HG03571 (cell line): ENCODE measurements at regions not wholly inside any gene's neighbourhood (a gene's known extent, or its start where the extent isn't known, plus 50 kb on each side); places are given as distances from the start of the nearest gene placed in this dataset.

Source experiments
- ATAC-seq: cut with Tn5 transposase; IDR thresholded peaks from one replicate; pipeline ENCODE4 v1.9.1; 2021; ENCODE audit not compliant: unreplicated experiment

DNA sequence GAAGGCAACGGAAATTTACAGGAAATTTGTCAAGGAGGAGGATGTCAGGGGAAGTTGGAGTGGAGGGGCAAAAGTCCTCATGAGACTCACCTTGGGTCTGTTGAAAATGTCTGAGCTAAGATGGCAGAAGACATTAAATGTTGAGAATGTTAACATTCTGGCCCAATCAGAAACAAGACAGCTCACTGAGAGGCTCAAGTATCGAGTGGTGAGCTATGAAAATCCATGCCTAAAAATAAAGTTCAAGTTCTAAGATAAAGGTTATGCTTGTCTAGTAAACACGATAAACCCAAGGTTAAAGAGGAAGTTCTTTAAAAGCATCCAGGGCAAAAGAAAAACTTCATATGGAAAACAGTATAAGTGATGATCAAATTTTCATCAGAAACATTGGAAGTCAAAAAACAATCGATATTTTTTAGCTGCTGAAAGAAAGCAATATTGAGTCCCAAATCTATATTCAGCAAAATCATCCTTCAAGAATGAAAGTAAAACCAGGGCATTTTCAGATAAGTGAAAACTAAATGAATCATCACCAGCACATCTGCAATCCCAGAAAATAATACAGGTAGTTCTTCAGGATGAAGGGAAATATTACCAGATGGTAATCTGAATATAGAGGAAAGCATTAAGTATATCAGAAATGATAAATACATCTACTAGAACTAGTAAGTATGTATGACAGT lies 462.4 kb downstream of the TLL1 start:
- no peak for ATAC-seq

DNA sequence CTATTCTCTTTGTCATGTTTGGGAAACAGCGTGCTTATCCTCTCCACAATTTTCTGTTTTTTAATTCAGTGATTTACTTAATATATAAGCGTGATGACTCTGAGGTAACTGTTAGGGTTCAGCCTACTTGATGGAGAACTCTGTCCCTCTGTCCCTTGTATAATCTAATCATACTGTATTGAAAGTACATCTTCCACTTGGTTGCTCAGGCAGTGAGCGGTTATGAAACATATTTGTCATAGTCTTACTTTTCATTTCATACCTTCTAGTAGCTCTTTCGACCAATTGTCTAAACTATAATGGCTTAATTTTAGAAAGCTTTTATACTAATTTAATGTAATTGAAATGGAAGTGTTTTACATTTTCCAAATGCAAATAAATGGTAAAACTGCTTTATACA lies 469.0 kb downstream of the TLL1 start:
- no peak for ATAC-seq

DNA sequence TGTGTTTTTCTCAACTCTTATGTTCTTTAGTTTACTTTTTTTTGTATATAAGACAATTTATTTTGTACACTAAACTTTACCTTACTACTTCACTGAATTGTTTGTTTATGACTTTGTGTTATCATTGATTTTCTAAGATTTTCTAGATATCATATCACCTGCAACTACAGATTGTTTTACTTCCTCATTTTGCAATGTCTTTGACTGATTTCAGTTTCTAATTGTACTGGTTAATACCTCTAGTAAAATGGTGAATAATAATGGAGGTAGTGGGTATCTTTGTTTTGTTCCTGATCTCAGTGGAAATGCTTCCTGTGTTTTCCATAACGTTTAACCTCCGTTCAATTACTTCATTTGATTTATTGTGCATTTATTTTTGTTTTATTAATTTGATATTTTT lies 490.2 kb downstream of the TLL1 start:
- ATAC-seq, result no peak

DNA sequence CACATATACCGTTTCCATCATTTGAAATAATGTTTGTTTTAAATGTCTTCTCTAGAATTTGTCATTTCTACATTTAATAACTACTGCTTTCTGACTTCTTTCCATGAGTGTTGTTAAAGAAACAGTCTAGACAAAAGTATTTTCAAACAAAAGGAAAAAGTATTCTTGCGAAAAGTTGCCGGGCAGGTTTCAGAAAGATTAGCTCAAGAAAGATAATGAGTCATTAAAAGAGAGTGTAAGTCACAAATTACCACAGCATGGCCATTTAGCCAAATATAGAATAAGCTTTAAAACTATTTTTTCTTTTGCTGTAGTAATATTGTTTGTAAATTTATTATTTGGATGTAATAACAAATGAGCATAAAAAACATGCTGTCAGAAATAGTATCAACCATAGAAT lies 493.0 kb downstream of the TLL1 start:
- no peak for ATAC-seq

DNA sequence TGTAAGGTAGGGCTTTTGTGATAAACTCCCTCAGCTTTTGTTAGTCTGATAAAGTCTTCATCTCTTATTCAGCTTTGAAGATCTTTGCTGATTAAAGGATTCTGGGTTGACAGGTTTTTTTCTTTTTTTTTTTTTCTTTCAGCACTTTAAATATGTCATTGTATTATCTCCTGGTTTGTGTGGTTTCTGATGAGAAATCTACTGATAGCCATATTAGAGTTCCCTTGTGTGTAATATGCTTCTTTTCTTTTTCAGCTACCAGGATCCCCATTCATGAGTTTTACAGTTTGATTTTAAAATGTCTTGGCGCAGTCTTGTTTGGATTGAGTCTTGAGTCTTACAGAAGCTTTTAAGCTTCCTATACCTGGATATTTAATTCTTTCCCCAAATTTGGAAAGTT lies 504.5 kb downstream of the TLL1 start:
- ATAC-seq, result no peak

DNA sequence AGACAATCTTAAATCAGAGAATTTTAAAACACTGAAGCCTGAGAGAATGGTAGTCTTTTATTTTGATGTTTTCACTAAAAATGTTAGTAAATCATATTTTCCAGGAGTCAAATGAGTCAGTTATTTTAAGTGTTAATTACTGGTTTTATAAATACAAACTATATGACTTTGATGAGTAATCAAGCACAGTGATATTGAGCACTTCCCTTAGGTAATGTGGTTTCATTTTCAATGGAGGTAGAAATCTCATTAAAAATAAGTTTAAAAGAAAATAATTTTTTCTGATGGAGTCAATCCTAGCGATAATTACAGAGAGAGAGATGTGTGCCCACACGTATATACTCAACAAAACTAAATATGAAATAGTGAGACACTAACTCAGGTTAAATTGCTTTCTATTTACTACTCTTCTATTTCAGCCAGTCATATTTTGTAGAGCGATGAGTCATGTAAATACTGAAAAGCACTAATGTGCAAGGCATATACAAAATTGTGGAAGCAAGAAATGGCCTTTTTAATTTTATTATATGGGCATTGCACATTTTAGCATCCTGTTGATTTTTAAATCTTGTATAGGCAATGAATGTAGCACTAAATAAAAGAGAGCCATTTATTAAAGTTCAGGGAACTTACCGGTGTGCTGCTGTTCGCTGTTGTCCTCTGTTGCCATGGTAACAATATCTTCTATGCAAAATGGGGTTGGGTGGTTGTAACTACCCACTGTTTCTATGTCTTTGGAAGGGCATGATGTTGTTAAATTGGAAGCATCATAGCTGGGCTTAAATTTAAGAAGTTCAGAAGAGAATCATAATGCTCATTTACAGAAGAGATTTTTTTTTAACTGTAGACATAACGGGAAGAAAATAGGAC lies 513.7 kb downstream of the TLL1 start:
- ATAC-seq, result no peak

DNA sequence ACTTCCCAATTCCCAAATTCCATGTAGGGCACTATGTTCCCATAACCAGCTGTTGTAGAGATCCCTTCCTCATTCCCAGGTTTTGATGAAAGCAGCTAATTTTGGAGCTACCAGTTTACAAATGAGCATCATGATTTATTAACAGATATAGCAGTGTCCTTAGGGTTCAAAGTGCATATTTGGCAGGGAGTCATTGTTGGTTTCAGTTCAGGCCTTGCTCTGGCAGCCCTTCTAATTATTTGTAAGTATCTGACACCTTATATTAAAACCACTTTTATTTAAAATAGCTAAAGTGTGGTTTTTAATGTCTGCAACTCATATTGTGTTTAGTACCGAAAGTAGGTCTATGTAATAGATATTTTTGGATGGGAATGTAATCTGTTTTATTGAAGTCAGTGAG lies 518.5 kb downstream of the TLL1 start:
- ATAC-seq, result no peak

DNA sequence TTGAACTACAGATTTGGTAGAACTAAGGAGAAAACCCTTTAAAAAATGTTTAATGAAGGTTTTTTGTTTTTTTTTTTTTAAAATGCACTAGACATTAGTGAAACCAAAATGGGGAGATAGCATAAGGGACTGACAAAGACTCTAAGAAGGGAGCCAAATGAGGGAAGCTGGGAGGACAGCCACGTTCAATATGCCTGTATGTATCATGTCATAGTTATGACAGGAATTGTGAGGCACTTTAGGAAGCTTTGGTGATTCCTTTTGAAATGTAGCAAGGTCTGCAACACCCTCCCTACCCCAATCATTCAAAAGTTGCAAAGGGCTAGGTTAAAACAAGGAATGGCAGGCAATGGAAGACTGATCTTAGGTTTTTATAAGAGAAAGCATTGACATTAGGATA lies 526.0 kb downstream of the TLL1 start:
- no peak for ATAC-seq

DNA sequence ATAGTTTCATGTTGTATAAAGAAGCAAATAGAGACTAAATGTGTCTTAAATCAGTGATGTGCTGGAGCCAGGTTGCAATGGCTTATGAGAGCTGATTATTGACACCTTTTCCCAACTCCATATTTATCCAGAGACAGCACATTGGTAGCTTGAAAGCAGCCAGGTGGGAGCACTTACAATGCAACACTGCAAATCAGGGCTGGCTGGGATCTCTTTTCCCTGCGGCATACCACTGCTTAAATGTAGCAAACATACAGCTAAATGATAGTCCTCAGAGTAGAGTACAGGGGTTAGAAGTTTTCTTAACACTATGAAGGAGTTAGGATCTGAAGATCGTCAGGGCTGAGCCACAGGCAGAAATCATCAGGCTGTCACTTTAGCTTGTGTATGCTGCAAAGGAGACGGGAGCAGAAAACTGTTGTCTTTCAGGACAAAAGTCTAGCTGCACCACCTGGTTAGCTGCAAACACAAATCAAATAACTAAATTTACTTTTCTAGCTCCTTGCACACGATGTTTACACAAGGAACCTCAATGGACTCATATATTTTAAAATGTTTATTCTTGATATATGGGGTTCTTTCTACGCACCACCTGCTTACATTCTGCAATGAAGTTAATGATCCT lies 527.3 kb downstream of the TLL1 start:
- ATAC-seq, result no peak

DNA sequence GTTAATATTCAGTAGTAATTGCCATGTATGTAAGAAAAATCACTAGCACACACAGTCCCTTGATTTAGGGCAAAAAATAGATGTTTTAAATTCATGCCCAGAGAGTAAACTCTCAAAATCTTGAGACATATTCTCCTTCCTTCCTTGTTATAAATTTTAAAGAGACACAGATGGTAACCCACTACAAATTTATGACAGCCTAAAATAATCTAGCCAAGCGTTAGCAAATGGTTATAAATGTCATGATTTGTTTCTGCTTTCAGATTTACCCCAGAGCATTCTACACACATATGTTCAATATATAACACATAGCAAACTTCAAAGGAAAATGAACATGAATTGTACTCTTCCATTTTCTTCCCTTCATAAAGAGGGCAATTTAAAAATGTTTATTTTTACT lies 540.3 kb downstream of the TLL1 start:
- ATAC-seq, result no peak

DNA sequence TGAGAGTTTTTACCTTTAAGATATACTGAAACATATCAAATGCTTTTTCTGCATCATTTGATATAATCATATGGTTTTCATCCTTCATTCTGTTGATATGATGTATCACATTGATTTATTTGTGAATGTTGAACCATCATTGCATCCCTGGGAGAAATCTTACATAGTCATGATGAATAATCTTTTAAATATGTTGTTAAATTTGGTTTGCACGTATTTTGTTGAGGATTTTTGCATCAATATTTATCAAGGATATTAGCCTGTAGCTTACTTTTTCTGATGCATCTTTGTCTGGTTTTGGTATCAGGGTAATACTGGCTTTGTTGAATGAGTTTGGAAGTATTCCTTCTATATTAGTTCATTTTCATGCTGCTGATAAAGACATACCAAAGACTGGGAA lies 541.4 kb downstream of the TLL1 start:
- ATAC-seq, result no peak

DNA sequence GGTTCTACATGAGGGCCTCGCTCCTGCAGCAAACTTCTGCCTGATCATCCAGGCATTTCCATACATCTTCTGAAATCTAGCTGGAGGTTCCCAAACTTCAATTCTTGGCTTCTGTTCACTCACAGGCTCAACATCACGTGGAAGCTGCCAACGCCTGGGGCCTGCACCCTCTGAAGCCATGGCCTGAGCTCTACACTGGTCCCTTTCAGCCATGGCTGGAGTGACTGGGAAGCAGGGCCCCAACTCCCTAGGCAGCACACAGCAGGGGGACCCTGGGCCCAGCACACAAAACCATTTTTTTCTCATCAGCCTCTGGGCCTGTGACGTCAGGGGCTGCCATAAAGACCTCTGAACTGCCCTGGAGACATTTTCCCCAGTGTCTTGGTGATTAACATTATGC lies 542.7 kb downstream of the TLL1 start:
- no peak for ATAC-seq

DNA sequence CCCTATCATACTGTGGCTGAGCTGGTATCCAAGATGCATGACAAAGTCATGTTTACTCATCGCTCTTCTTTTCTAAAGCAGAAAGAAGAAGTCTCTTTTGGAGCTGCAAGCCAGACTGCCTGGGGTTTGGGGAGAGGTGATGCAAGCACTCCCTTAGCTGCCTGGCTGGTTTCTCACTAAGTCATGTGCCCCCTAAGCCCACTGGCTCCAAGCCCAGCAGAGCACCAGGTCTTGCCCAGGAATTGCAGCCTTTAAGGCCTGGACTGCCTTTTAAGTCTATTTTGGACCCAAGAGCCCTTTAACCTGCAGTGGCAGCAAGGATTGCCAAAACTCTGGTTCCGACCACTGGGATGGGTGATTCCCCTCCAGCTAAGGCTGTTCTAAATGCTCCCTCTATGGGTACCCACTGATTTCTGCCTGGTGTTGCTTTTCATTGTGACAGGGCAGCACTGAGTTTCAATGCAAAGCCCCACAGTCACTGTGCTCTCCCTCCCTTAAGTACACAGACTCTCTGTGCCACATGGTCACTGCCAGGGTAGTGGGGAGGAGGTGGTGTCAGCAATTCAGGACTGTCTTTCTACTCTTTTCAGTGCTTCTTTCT lies 548.6 kb downstream of the TLL1 start:
- no peak for ATAC-seq

DNA sequence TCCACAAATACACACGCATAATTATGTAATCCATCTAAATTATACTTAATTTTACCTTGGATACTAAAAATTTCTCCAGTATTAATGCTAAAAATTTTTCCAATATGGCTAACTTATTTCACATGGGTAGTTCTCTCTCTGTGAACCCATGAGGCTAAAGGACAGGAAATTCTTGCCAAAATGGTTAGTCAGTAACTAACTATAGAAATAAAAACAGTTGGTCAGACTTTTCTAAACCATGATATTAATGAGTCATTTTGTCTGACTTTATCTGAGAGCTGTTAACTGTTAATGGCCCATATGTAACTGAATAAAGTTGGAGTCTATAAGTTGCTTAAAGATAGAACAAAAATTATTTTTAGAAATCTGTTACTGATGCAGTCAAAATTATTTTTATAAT lies 549.4 kb downstream of the TLL1 start:
- no peak for ATAC-seq

DNA sequence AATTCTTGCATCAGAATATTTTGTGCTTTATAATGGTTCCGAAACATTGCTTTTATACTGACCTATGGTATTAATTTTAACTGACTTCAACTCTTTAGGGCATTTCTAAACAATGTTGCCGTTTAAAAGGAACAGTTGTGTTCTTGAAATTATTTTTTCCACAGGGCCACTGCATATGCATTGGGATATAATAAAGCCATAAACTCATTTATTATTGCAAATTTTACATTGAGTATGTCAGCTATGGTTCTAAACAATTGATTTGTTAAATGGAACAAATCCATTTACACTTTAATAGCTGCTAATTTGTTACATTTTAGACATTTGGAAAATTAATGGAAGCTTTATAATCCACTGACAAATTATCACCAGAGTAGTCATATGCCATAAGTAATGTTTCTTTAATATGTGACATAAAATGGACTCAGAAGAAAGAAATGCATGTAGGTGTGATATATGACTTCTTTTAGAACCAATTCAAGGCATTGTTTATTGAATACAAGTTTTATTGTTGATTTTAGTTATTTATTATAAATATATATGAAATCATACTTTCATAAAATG lies 553.3 kb downstream of the TLL1 start:
- no peak for ATAC-seq

DNA sequence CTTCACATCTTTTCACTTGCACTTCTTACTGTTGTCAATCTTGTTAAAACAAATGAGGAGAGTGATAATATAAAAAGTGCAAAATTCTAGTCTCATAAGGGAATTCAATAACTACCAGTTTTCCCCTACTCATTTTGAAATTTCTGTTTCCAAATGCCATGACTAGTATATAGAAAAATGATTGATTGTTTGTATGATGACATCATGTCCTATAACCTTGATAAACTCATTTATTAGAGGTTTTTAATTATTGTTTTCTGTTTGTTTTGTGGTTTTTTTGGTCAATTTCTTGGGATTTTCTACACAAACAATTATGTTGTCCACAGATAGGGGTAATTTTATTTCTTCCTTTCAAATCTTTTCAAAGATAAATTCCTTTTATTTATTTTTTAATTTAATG lies 559.1 kb downstream of the TLL1 start:
- no peak for ATAC-seq

DNA sequence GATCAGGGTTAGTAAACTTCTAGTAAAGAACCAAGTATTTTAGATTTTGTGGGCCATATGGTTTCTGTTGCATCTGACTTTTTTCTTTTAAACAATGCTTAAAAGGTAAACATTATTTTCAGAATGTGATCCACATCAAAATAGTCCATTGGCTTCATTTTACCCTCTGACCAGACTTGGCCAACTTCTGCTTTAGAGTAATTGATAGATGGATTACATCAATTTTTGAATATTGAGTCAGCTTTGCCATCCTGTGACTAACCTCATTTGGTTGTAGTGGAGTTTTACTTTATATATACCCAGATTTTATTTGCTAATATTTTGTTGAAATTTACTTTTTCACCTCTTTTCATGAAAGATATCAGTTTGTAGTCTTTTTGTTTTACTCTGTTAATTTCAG lies 559.8 kb downstream of the TLL1 start:
- ATAC-seq, result no peak

DNA sequence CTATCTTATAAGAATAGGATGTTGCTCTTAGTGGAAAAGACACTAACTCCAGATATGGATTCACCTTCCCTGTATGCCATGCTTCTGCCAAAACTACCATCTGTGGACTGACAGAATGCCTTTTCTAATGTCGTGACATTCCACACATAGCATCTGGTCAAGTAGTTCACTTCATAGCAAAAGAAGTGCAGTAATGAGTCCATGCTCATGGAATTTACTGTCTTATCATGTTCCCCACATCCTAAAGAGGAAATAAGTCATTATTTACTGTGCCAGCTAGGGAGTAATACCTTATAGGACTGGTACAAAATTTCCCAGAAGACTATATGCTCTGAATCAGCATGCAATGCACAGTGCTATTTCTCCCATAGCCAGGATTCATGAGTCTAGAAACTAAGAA lies 562.4 kb downstream of the TLL1 start:
- no peak for ATAC-seq

DNA sequence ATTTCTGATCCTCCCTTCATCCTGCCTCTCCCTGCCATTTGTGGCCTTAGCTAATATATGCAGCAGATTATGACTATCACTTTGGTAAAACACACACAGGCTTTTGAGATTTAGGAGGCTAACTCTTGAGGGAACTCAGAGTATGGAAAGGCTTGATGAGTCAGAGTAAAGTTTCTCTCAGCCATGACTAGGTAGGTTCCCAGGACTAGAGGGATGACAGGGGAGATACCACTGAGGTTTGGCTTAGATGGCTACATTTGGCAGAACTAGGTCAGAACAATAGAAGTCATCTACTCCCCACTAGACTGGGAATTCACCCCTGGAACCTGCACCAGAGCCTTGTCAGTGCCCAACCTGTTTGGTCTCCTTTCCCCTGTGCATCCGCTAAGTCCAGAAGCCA lies 585.7 kb downstream of the TLL1 start:
- no peak for ATAC-seq

DNA sequence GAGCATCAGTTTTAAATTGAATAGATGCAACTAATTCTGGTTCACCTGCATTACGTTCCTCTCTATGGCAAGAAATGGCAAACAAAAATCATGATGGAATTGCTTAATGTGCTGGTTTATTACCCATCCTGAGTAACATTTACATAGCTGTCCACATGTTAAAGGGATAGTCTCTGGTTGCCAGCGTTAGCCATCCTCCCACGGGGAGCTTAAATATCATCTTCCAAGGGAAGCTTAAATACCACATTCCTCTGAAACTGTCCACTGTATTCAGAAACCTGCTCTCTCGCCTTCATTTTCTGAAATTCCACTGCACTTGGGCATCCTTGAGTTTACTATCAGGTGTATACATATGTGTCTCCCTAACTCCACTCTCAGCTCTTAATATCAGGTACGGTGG lies 586.6 kb downstream of the TLL1 start:
- ATAC-seq, result no peak

DNA sequence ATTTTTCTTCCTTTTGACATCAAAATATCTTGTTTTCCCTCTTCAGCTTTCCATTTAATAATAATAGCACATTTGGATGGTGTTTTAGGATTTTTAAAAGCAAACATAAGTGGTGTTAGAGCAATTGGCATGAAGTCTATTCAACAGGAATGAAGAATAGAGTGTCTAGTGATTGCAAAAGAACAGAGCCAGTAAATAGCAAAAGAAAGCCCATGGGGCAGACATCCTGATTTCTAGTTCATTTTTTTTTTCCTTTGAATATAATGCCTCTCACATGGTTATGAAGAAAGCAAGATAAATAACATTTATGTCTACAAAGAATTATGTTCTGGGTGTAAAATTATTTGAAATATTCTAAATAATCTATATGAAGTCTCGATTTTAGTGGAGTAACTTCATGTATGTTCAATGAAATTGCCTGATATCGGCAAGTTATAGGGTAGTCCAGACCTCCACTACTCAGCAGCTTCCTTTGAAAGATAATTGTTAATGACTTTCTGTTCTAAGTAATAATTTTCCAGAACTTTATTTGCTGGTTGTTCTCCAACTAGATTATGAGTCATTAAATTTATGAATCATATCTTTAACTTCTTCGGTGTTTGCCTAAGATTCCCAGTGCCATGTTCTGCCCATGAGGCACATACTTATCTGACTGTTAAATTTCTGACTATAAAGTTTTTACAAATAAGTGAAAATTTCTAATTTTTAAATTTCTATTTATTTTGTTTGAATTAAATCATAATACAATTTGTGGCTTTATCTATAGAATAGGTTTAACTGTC lies 587.9 kb downstream of the TLL1 start:
- no peak for ATAC-seq
